Keratinocyte (primary cell): ENCODE measurements at regions not wholly inside any gene's neighbourhood (a gene's known extent, or its start where the extent isn't known, plus 50 kb on each side); places are given as distances from the start of the nearest gene placed in this dataset.

Experiments used
- DNase-seq: peaks from one replicate; pipeline ENCODE4 v3.0.0-alpha.2; 2011; ENCODE audit warnings: low read depth, missing footprints, low spot score
- FAIRE-seq: peaks from 2 replicates; lab custom pipeline; 2011; peaks lifted over from hg19 to GRCh38; lab: Jason Lieb, UNC
- H2AFZ ChIP-seq: 2 replicates; pipeline ENCODE4 v1.6.0; 2012; ENCODE audit warnings: low read length, control low read depth, inconsistent platforms; ENCODE audit not compliant: control insufficient read depth
- H3K27ac ChIP-seq: 2 replicates; pipeline ENCODE4 v1.5.1; 2011; ENCODE audit warnings: low read length; ENCODE audit not compliant: control insufficient read depth, insufficient read depth
- H3K27me3 ChIP-seq: 3 replicates; pipeline ENCODE4 v1.6.0; 2011; ENCODE audit warnings: low read length; ENCODE audit not compliant: control insufficient read depth, insufficient read depth; ENCODE audit errors: extremely low read depth
- H3K36me3 ChIP-seq, 2 experiments: 2 replicates in 1 of 2; 3 replicates in 1 of 2; pipeline ENCODE4 v1.5.1; 2011; ENCODE audit warnings: low read length in 2 of 2, mild to moderate bottlenecking in 1 of 2; ENCODE audit not compliant: control insufficient read depth in 2 of 2, insufficient read depth in 2 of 2; ENCODE audit errors: extremely low read depth in 1 of 2
- H3K4me1 ChIP-seq: 3 replicates; pipeline ENCODE4 v1.5.1; 2011; ENCODE audit warnings: low read length; ENCODE audit not compliant: control insufficient read depth, insufficient read depth; ENCODE audit errors: extremely low read depth
- H3K4me2 ChIP-seq: 3 replicates; pipeline ENCODE4 v1.6.0; 2011; ENCODE audit warnings: low read depth, low read length; ENCODE audit not compliant: control insufficient read depth, insufficient read depth; ENCODE audit errors: extremely low read depth
- H3K4me3 ChIP-seq, 3 experiments: fragments of 200-600 bp in 1 of 3; sonication (generic) in 1 of 3; 2 replicates in 2 of 3; 3 replicates in 1 of 3; pipeline ENCODE4 v1.5.1; 2011 to 2016; ENCODE audit warnings: low read length in 3 of 3, mild to moderate bottlenecking in 3 of 3, control low read depth in 2 of 3, inconsistent platforms in 1 of 3, low read depth in 1 of 3, mixed read lengths in 1 of 3, mixed run types in 1 of 3, moderate library complexity in 1 of 3; ENCODE audit not compliant: control insufficient read depth in 2 of 3, insufficient read depth in 2 of 3; ENCODE audit errors: extremely low read depth in 1 of 3
- H3K79me2 ChIP-seq: 2 replicates; pipeline ENCODE4 v1.6.0; 2012; ENCODE audit warnings: low read length; ENCODE audit not compliant: control insufficient read depth, insufficient read depth
- H3K9ac ChIP-seq: 3 replicates; pipeline ENCODE4 v1.6.0; 2011; ENCODE audit warnings: low read length; ENCODE audit not compliant: control insufficient read depth, insufficient read depth; ENCODE audit errors: extremely low read depth
- H3K9me1 ChIP-seq: 3 replicates; pipeline ENCODE4 v1.6.0; 2011; ENCODE audit warnings: low read length; ENCODE audit not compliant: control insufficient read depth, insufficient read depth; ENCODE audit errors: extremely low read depth
- H3K9me3 ChIP-seq: 2 replicates; pipeline ENCODE4 v1.5.1; 2012; ENCODE audit warnings: low read depth, low read length; ENCODE audit not compliant: control insufficient read depth
- H4K20me1 ChIP-seq: 3 replicates; pipeline ENCODE4 v1.6.0; 2011; ENCODE audit warnings: low read length; ENCODE audit not compliant: control insufficient read depth, insufficient read depth; ENCODE audit errors: extremely low read depth
- EZH2 ChIP-seq: IDR thresholded peaks from one replicate; pipeline ENCODE4 v1.6.1; 2012; ENCODE audit warnings: inconsistent platforms, mild to moderate bottlenecking, low read length, moderate library complexity
- dilution Hi-C: fragments of 300-500 bp; cut with MboI; formaldehyde crosslinking; loops from one replicate; pipeline ENCODE4 v1.7.0; 2020; ENCODE audit warnings: low sequenced_read_pairs; ENCODE audit not compliant: extremely low pct_ligation_motif_present
- TF ChIP-seq, protein P1 (sequence below), 3 experiments: IDR thresholded peaks in 1 of 3; conservative IDR thresholded peaks in 1 of 3; optimal IDR thresholded peaks in 1 of 3; 2 replicates in 2 of 3; 3 replicates in 1 of 3; pipeline versions ENCODE3 to v1.5.1; 2011; ENCODE audit warnings: low read length in 3 of 3, mild to moderate bottlenecking in 3 of 3, moderate library complexity in 2 of 3, control low read depth in 1 of 3, inconsistent platforms in 1 of 3; ENCODE audit not compliant: insufficient read depth in 2 of 3; ENCODE audit errors: extremely low read depth in 1 of 3

GRCh38 chr3:177889161-177889560 lies 647.1 kb upstream of the KCNMB2 start:
- Histone ChIP-seq H3K79me2 (no peaks in the 10 kb centered on the region), H3K36me3 (no peaks in the 10 kb centered on the region), H4K20me1 (no peaks in the 10 kb centered on the region), H3K9me1 (no peaks in the 10 kb centered on the region), H3K4me1 (no peaks in the 10 kb centered on the region), H3K27ac (no peak overlapping the region), H3K9ac (no peak overlapping the region), H3K4me2 (no peak overlapping the region), H3K4me3 (no peak overlapping the region), H3K27me3 (no peaks in the 10 kb centered on the region), H3K9me3 (no peaks in the 10 kb centered on the region), H2AFZ (no peak overlapping the region)
- dilution Hi-C loops, result no loop called here
- TF ChIP-seq EZH2, result no peak
- TF ChIP-seq, protein P1, sequence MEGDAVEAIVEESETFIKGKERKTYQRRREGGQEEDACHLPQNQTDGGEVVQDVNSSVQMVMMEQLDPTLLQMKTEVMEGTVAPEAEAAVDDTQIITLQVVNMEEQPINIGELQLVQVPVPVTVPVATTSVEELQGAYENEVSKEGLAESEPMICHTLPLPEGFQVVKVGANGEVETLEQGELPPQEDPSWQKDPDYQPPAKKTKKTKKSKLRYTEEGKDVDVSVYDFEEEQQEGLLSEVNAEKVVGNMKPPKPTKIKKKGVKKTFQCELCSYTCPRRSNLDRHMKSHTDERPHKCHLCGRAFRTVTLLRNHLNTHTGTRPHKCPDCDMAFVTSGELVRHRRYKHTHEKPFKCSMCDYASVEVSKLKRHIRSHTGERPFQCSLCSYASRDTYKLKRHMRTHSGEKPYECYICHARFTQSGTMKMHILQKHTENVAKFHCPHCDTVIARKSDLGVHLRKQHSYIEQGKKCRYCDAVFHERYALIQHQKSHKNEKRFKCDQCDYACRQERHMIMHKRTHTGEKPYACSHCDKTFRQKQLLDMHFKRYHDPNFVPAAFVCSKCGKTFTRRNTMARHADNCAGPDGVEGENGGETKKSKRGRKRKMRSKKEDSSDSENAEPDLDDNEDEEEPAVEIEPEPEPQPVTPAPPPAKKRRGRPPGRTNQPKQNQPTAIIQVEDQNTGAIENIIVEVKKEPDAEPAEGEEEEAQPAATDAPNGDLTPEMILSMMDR (optimal IDR thresholded peaks at IDR 0.05 in 1 of 3, IDR thresholded peaks at IDR 0.05 in 1 of 3, conservative IDR thresholded peaks at IDR 0.05 in 1 of 3; ENCODE audit: extremely low read depth in 1 of 3, insufficient read depth in 2 of 3, low read length in 3 of 3), result no peak
- FAIRE-seq, result no peak
- no peak for DNase-seq

GRCh38 chr3:177889652-177890358 lies 646.4 kb upstream of the KCNMB2 start:
- Histone ChIP-seq H3K4me3 (no peak overlapping the region), H3K4me2 (no peak overlapping the region), H3K27ac (no peak overlapping the region), H3K9me1 (no peaks in the 10 kb centered on the region), H3K4me1 (no peaks in the 10 kb centered on the region), H3K9me3 (no peaks in the 10 kb centered on the region), H3K9ac (no peak overlapping the region), H3K36me3 (no peaks in the 10 kb centered on the region), H4K20me1 (no peaks in the 10 kb centered on the region), H3K27me3 (no peaks in the 10 kb centered on the region), H2AFZ (no peak overlapping the region), H3K79me2 (no peaks in the 10 kb centered on the region)
- dilution Hi-C loops, result no loop called here
- TF ChIP-seq, protein P1 (optimal IDR thresholded peaks at IDR 0.05 in 1 of 3, IDR thresholded peaks at IDR 0.05 in 1 of 3, conservative IDR thresholded peaks at IDR 0.05 in 1 of 3; ENCODE audit: extremely low read depth in 1 of 3, insufficient read depth in 2 of 3, low read length in 3 of 3), result no peak
- TF ChIP-seq EZH2, result no peak
- DNase-seq (no peak), FAIRE-seq (no peak)
